GM19467 (cell line): ENCODE measurements at regions not wholly inside any gene's neighbourhood (a gene's known extent, or its start where the extent isn't known, plus 50 kb on each side); places are given as distances from the start of the nearest gene placed in this dataset.
"Not testable (repeated sequence)": the region's sequence is repeated elsewhere in the genome, so short reads cannot be mapped to it uniquely, and the experiment has no call there.

Source experiments
- ATAC-seq: cut with Tn5 transposase; IDR thresholded peaks from one replicate; pipeline ENCODE4 v1.9.1; 2021; ENCODE audit warnings: mild to moderate bottlenecking, moderate library complexity; ENCODE audit not compliant: unreplicated experiment

DNA sequence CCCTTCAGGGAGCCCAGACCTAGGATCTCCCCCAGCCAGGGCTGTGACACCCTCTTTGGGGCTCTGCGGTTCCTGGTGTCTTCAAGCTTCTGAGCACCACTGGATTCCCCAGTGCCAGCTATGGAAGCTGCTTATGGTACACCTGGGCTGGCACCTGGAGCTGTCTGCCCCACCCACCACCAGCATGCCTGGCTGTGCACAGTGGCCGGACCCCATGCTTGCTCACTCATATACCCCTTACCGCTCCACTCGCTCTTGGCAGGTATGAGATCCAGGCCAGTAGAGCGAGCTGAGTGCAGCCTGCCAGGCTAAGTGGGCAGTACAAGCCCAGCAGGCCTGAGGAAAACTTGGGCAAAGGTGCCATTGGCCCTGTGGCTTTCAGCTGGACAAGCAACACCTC, 114.0 kb downstream of the DACT1 start:
- no peak for ATAC-seq

DNA sequence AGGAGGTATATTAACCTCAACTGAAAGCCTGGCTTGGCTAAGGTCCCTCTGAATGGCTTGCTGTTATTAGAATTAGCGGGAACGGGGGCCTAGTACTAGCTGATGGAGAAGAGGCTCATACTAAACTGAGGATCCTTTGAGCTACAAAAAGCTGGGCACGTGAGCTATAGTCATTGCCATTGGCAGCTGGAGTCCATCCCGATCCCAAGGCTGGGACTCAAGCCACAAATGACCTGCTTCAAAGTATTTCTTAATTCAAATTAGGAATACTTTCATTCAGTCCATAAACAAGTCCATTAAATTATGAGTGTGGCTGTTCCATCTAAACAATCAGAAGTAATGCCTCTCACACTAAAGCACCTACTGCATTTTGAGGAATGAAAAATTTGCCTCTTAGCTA, 114.5 kb downstream of the DACT1 start:
- ATAC-seq: no peak

DNA sequence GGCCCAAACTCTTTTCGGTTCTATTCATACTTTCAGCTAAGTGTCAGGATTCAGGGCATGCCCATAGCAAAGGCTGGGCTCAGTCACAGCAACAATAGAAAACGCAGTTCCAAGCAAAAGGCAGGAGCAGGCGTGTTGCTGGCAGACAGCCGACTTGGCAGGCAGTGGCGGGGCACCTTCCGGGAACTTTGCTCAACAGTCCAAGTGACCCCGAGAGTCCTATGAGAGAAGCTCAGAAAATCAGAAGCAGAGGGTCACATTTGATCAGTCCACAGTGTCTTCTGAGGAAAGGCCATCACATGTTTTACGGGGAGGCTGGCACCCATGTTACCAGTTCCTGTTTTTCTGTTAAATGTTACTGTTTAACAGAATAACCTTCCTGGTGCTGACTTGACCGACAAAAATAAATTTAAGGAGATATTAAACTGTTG, 115.0 kb downstream of the DACT1 start:
- no peak for ATAC-seq

DNA sequence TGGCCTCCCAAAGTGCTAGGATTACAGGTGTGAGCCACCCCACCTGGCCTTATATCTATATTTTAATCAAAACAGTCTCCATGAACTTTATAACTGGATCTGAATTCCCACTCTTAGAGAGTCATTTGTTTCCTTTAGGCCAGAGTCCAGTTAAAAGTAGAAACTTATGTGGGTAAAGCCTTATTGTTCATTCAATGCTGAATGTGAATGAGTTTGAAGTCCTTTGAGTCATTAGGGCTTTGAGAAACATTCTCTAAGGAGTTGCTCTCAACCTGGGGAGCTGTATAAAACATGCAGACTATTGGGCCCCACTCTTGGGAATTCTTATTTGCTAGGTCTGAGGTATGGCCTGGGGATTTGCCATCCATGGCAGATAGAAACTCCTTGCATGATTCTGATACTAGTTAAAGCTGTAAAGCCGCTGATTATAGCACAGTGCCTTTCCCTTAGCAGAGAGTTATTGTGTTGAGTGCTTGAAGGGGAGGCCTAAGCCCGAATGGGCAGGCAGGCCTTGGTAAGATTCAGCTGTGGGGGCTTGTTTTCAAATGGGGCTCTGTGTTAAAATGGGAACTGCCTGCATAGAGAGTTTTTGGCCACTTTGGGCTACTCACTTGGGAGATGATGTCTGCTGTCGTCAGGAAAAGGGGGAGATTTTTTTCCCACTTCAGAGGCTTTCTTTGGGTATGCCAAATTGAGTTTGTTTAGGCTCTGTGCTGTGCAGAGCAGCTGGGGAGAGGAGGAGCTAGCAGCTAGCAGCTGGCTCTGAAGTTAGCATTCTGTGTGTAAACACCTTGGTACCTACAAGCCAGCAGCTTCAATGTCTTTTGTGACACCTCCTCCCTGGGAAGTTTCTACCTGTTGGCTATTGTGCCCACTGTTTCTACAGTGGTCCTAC, 117.5 kb downstream of the DACT1 start:
- ATAC-seq: no peak

DNA sequence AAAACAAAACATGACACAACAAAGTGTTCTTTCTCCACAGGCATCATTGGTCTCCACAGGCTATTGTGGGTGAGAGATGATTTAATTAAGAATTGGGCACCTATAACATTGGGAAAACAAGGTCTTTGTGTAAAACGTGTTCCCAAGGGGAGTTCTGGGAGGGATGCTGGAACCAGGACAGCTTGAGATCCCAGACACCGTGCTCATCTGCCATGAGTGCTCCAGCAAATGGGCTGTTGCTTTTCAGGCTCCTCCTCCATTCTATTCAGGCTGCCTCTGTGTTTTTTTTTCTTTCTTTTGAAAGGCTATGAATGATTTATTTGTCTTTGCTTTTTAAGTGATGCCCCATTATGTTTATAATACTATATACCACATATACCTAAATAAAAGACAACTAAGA, 122.4 kb downstream of the DACT1 start:
- ATAC-seq: no peak

DNA sequence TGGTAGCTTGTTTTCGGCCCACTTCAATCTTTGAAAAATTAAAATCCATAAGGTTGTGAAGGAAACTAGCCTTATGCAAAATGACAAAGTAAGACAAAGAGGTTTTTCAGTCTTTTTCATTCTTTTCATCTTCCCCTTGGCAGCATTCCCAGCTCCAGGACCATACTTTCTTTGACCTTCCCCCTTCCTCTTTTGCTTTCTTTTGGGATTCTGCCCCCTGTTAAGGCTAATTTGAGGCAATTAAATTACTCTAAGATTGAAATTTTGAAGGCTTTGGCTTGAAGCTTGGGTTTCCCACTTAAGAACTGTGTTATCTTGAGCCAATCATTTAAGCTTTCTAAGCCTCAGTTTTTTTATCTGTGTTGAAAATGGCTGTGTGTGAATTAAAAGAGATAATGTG, 124.9 kb downstream of the DACT1 start:
- ATAC-seq: no peak

DNA sequence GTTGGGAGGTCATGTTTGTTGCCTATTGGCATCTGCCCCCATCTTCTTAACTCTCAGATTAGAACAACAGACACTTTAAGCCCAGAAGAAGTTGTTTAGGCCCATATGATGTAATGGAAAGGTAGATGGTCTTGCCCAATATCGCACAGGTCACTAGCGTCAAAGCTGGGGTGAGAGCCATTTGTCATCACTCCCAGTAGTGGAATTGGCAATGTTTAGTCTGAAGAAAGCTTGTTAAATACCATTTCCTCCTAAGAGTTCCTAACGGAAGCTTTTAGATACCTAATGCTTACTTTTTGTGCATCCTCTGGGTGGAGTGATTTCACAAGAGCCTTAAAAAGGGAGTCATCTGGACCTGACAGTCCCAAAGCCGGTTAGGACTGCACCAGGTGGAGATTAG, 125.4 kb downstream of the DACT1 start:
- ATAC-seq: no peak

DNA sequence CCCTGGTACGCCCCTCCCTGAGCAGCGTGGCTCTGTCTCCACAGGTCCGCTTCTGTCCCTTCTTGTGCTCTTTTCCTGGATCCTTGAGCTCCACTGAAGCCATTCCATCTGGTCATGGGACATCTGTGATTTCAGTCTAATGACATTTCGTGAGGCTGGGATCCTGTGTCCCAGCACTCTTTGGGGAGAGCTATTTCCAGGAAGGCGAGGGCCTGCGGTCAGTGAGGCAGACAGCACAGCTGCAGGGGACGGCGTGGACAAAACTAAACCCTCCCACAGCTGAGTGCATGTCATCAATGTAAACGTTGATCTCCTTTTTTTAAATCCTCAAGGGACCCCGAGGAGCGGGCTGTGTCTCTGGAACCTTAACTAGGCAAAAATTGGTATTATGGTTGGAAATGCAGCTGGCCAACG, 127.7 kb downstream of the DACT1 start:
- ATAC-seq: no peak

DNA sequence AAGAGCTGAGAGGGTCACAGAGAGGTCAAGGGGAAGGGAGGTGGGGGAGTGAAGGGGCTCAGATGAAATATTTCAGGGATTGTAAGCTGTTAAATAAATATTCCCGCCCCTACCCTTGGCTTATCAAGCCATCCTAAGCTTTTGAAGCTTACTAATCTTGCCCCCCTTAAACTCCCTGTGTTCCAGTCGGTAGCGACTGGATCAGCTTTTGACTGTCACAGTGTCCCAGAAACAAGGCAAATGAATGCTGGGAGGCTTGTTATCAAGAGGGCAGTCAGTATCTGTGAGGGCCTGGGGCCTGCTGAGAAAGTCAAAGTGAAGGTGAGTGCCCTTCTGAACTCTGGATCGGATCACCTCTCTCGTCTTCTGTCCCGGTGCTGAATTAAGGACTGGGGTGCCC, 128.1 kb downstream of the DACT1 start:
- no peak for ATAC-seq

DNA sequence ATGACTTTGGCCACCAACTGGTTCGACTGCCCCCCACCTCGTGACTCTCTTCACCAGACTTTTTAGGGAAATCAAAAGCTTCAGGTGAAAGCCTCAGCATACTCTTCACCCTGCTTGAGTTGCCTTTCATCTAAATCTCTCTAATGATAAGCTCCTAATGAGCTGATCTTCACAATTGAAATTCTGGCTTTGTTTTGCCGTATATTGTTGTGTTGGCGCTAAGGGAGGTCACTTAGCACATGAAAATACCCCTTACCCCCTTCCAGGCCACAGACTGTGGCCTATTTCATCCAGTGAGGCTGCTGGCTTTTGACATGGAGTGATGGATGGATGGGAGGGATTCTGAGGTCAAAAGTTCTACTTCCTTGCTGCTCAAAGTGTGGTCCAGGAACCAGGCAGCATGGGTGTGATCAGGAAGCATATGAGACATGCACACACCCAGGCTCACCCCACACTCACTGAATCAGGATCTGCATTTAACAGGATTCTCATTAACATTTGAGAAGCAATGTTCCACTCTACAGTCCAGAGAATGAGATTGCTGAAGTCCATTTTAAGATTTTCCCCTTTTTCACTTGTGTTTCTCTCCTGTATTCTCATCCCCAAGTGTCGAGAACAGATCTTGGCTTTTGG, 131.4 kb downstream of the DACT1 start:
- ATAC-seq: no peak

DNA sequence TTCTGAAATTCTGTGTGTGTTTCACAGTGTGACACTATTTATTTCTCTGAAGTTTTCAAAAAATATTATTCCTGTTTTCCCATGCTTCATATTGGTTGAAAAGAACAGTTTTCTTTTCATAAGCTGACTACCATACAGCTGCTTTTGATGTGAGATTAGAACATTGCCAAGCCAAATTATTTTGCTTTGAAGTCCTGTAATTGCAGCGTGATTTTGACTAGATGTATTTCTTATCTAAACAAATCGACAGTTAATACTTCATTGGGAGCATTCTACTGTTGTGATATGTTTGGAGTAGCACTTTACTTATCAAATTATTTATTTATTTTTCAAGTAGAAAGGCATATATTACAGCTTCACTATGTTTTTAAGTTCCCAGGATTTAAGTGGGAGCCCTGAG, 132.0 kb downstream of the DACT1 start:
- no peak for ATAC-seq

DNA sequence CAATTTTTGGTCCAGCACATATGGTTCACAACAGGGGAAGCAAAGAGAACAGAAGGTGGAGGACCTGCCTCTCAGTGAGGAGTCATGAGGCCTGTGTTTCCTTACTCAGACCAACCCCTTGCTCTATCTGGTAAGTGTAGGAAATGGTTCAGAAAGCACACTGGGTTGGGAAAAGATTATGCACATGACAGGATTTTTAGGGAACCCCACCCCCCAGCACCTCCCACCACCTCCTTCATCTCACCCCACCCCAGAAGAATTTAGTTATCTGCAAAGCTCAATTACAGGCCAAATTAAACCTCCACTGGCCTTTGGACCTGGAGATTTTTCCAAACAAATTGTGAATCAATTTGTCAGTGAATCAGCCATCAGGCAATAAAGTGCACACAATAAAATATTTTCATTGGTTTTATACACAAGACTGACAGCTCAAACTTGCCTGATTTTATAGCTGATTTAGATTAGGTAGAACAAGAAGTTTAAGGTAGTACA, 132.8 kb downstream of the DACT1 start:
- no peak for ATAC-seq

DNA sequence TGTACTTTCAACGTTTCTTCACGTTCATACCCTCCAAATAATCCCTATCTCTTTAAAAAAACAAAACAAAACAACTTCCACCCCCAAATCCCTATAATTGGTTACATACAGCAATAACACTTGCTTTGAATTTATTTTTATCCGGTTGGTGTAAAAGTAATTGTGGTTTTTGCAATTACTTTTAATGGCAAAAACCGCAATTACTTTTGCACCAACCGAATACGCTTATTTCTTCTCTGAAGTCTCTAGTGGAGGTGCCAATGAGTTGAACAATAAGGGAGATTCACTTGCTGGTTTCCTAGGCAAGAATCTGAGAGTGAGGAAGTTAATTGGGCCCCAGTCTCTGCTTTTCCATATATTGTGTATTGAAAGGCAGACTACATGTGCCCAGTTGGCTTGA, 133.3 kb downstream of the DACT1 start:
- ATAC-seq: no peak

DNA sequence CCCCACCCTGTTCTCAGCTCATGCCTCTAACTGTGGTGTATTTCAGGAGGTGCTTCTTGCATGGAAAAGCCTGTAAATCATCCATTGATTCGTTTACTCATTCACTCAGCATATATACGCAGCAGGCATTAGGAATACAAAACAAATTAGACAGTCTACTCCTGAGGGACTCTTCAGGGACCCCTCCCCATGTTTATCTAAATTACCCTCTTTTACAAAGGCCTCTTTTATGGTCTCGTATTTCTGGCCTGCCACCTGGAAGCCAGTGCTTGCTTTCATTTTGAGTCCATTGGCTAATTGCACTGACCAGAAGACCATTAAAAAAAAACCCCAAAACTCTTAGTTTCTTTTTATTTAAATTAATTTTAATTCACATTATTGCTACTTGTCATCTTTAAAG, 134.4 kb downstream of the DACT1 start:
- ATAC-seq: no peak

DNA sequence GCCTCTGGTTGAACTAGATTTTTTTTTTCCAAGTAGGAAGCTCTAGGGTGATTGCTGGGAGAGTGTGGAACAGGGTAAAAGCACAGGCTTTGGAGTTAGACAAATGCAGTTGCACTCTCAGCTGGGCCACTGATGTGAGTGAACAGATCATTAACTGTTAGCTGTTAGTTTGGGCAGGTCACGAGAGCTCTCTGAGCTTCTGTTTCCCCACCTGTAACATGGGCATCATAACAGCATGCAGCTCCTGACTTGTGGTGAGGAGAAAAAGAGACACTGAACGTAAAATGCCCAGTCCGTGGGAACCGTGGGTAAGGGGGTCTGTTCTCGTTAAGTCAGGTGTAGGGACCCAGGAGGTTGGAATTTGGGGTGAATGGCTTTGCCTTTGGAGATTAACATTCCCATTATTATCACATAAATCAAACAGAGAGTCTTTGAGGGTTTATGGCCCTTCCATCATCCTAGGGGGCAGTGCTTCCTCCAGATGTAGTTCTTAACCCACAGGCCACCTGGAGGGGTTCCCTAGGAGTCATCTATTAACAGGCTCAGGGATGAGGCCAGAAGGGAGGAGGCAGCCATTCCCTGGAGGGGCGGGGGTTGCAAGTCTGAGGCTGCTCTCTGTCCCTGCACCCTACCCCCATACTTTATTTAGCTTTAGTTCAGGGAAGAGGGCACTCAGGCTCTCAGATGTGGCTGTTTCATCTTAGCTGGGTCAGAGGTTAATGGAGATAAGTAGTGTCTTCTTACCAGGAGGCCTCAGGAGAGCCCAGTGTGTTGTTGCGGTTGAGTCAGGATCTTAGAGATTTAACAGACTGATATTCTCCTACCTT, 135.2 kb downstream of the DACT1 start:
- no peak for ATAC-seq

DNA sequence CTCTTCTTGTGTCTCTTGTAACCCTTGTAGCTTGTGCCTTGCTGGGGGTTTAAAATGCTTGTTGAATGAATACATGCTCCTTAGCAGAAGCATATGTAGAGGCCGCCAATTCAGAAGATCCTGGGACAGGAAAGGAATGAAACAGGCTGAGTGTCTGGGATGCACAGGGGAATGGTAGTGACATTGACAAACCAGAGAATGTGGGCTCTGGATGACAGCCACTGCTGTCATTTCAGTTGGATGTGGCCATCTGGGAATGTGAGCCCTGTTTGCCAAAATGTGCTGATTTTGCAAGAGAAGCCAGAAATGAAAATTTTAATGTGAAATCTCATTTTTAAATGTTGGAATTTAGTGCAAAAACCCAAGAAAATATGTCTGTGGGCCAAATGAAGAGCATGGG, 136.8 kb downstream of the DACT1 start:
- ATAC-seq: no peak

DNA sequence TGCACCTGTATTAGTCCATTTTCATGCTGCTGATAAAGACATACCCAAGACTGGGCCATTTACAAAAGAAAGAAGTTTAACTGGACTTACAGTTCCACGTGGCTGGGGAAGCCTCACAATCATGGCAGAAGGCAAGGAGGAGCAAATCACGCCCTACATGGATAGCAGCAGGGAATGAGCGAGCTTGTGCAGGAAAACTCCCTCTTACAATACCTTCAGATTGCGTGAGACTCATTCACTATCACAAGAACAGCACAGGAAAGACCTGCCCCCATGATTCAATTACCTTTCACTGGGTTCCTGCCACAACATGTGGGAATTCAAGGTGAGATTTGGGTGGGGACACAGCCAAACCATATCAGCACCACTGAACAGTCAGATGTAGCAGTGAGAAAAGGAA, 137.4 kb downstream of the DACT1 start:
- not testable (repeated sequence) for ATAC-seq

DNA sequence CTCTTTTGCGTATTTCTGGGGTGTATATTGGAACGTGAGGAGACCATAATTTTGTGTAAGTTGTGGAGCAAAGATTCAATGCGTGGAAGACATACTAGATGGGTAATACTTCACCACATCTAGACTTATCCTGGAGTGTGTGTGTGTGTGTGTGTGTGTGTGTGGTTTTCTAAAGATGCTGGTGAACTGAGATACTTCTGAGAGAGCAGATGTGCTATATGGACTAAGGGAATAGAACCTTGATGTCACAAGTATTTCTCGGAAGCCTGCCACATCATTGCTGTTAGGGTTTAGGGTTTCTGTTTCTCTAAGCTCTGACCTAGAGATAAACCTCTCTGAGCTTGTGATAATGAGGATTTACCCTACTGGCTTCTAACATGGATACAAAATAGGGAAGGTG, 138.8 kb downstream of the DACT1 start:
- no peak for ATAC-seq

DNA sequence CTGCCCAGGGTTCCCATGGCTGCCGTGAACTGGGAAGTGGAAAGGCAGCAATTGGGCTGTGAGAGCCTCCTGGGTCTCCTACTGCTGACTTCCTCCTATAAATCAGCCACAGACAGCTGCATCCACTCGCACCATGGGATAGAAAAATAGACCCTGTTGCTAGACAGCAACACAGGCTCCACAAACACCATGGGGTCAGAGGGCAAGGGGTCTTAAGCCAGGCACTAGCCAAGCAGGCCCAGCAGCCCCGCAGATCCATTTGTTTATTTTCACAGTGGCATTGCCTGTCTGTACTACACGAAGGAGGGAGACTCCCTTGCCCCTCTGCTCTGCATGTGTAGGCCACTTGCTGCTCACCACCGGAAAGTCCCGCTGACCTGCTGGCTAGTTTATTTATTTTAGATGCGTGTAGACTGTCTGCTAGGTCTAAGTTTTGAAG, 139.8 kb downstream of the DACT1 start:
- no peak for ATAC-seq

DNA sequence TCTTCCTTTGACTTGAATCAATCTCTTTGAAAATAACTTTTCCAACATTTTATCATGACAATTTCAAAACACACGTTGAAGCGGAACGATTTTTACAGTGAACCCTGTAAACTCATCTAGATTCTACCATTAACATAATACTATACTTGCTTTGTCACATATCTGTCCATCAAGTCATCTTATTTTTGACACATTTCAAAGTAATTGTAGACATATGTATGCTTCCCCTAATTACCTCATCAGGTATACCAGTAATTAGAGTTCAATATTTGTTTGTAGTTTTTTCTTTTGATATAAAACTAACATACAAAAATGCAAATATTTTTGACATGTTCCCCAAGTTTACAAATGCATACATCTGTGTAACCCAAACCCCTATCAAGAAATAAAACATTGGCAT, 140.4 kb downstream of the DACT1 start:
- ATAC-seq: no peak

DNA sequence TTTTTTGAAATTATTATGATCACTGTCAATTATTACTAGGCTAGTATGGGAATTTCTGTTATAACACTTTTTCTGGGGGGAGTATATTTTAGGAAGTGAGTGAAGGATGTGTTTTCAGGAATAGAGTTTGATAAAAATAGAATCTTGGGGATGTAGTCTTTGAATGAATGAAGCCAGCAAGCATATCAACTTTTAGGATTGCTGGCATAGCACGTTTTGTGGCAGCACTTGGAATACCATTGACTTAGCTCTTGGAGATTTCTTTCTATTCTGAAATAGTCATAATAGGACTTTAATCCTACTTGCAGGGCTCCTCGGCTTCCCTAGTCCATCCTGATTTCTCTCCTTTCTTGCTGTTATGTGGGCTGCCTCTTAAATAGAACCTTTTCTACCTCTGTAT, 141.6 kb downstream of the DACT1 start:
- ATAC-seq: no peak
